Right lobe of liver (tissue), 4 donors: ENCODE measurements at regions not wholly inside any gene's neighbourhood (a gene's known extent, or its start where the extent isn't known, plus 50 kb on each side); places are given as distances from the start of the nearest gene placed in this dataset.

Source experiments
- POLR2A ChIP-seq: fragments of 450-650 bp; IDR thresholded peaks from one replicate; pipeline ENCODE4 v1.6.1; 2017; ENCODE audit warnings: antibody characterized with exemption, mild to moderate bottlenecking
- TF ChIP-seq, protein P1 (sequence below), 4 donors: fragments of 200-600 bp in 3 of 4; fragments of 450-650 bp in 1 of 4; IDR thresholded peaks; one replicate each; pipeline versions ENCODE4 v1.5.1 to v1.8.0; 2016 to 2022; ENCODE audit warnings: antibody characterized with exemption in 4 of 4, mild to moderate bottlenecking in 2 of 4
- donor health status: DM: no; HTN: no; CAD: no.
- donor health status: DM: no; HTN: no; CAD: no.
- donor health status: DM: no; HTN: yes; CAD: no.

DNA sequence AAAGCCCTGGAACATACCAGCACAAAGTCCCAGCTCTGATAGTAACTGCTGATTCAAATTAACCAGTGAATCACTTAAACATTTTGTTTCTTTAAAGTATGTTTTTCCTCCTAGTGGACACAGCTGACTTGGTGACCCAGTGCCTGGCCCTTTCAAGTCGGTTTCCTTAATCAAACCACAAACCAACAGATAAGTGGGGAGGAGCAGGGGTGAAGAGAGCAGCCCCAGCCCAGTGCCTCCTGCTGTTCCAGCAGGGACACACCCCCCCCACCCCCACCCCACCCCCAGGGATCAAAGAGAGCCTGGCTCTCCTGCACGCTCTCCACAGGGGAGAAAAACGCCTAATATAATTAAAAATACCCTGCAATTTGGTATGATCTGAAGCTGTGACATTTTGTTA is 55.4 kb upstream of the TBXT start:
- TF ChIP-seq POLR2A = no peak
- TF ChIP-seq, protein P1, sequence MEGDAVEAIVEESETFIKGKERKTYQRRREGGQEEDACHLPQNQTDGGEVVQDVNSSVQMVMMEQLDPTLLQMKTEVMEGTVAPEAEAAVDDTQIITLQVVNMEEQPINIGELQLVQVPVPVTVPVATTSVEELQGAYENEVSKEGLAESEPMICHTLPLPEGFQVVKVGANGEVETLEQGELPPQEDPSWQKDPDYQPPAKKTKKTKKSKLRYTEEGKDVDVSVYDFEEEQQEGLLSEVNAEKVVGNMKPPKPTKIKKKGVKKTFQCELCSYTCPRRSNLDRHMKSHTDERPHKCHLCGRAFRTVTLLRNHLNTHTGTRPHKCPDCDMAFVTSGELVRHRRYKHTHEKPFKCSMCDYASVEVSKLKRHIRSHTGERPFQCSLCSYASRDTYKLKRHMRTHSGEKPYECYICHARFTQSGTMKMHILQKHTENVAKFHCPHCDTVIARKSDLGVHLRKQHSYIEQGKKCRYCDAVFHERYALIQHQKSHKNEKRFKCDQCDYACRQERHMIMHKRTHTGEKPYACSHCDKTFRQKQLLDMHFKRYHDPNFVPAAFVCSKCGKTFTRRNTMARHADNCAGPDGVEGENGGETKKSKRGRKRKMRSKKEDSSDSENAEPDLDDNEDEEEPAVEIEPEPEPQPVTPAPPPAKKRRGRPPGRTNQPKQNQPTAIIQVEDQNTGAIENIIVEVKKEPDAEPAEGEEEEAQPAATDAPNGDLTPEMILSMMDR (IDR thresholded peaks at IDR 0.05) = no peak
